ENCODE measurements at regions not wholly inside any gene's neighbourhood (a gene's known extent, or its start where the extent isn't known, plus 50 kb on each side); places are given as distances from the start of the nearest gene placed in this dataset.
"Not testable (repeated sequence)": the region's sequence is repeated elsewhere in the genome, so short reads cannot be mapped to it uniquely, and the experiment has no call there.

- DNase-seq (ENCODE audit: low spot score): no peak
Observed at GRCh38 chr11:101292661-101293240, 163.1 kb upstream of the PGR start.

DNA sequence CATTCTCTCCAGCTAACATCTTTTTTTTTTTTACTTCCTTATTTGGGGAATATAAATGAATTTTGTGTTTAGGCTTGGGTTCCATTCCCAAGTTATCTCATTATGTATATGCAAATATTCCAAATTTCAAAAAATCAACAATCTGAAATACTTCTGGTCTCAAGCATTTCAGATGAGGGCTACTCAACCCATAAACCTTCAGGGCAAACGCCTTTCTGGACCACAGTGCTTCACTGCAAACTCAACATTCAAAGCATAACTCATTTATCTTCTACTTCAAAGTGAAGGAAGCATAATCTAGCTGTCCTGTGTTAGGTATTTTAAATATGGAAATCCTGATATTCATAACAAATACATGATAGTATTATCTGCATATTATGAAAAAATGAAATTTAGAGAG, 161.7 kb upstream of the PGR start:
- no peak for DNase-seq (ENCODE audit: low spot score)

DNA sequence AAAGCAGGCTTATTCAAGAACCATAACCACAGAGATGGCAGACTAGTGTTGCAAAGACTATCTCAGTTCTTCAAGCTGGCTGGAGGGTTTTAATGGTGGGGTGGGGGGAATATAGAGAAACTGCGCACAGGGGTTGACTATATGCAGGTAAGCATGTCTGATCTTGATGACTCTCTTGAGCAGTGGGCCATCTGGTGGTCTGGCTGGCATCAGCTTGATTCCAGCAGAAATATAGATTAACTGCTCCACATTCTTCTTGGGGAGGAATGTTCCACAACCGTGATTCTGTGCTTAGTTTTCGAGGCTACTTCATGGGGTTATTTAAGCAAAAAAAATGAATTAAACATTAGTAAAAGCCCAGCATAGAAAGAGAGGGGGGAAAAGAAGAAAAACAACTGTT, 158.8 kb upstream of the PGR start:
- DNase-seq (ENCODE audit: low spot score): no peak

DNA sequence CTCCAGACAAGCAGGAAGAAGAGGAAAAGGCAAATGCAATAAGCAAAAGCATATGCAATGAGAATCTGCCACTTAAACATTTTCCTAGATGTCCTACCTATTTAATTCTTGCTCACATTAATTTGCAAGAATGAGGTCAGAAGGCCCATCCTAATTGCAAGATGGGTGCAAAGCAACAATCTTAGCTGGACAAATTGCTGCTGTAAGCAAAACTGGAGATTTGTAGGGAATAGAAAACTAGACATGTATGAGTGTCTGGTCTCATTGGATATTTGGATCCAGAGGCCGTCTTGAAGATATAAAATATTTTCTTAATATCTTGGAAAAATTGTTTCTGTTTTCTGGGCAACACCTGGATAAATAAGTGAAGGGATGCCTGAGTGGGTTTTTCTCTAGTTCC, 150.1 kb upstream of the PGR start:
- no peak for DNase-seq (ENCODE audit: low spot score)

DNA sequence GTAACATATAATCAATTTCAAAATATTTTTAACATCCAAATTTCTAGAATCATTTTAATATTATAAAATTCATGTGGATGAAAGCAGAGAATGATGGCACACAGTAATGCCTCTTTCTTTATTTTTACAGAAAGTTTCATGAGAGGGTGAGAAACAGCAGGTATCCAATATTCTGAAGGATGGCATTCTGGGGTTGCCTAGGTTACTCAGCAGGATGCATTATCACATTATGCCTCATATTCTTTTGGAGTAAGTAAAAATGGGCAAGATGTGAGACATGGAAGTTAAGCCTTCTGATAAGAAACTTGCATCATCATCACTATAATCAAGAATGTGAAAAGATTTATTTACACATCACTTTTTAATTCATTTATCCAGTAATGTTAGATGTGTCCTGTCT, 148.7 kb upstream of the PGR start:
- no peak for DNase-seq (ENCODE audit: low spot score)

- DNase-seq (ENCODE audit: low spot score): no peak
Observed at GRCh38 chr11:101277036-101277435, 147.4 kb upstream of the PGR start.

DNA sequence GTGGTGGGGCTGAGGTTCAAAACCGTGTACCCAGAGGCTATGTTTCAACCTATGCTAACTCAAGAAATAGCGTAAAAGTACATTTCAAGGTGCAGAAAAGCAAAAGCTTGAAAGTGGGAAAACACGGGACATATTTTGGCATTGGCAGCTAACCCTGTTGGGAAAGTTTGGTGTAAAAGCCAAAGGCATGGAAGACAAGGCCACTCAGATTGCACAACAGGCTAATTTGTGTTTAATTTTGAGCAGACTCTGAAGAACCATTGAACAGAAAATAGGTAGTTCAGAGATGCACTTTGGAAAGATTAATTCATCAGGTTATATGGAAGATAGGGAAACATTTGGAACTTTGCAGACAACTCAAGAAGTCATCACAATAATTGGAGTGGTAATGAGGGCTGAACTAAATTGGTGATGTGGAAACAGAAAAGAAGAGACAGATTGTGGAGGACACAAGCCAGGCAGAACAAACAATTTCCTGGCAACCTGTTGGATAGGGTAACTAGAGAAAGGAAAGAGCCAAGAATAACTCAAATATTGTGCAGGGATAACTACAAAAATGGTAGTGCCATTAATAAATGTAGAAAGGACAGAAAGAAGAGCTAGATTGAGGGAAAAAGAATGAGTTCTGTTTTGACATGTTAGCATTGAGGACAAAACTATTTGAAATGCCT, 140.5 kb upstream of the PGR start:
- no peak for DNase-seq (ENCODE audit: low spot score)

GRCh38 chr11:101269390-101269789, 139.8 kb upstream of the PGR start:
- DNase-seq (ENCODE audit: low spot score): no peak

GRCh38 chr11:101267654-101268053, 138.0 kb upstream of the PGR start:
- no peak for DNase-seq (ENCODE audit: low spot score)

DNA sequence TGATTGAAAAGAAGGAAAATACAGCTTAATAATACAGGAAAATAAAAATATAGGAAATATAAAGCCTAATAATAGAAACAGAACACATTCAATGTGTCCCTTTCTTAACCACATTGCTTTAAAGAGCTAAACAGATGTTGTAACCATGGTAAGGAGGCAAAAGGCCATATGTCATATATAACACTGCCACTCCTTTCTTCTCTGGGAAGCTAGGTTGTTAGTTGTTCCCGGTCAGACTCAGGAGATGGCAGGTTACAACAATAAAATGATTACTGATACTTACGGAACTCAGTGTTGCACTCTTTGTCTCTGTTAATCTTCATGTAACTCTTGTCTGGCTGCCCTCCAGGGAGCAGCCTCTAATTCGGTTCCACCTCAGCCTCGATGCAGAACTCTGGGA, 134.7 kb upstream of the PGR start:
- DNase-seq (ENCODE audit: low spot score): no peak

DNA sequence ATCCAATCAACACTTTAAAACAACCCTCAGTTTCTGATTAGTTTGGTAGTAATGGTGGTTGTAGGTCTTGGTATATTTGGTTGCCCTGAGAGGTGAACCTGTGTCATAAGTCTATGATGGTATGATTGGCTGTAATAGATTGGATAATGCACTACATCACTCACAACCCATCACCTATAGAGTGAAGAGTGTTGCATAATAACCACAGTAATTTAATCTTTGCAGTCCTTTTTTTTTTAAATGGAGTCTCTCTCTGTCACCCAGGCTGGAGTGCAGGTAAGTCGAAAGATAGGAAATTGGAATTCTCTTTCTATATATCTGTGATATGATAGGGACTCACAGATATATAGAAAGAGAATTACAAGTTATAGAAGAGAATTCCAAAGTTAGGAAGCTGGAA, 133.4 kb upstream of the PGR start:
- DNase-seq (ENCODE audit: low spot score): no peak

DNA sequence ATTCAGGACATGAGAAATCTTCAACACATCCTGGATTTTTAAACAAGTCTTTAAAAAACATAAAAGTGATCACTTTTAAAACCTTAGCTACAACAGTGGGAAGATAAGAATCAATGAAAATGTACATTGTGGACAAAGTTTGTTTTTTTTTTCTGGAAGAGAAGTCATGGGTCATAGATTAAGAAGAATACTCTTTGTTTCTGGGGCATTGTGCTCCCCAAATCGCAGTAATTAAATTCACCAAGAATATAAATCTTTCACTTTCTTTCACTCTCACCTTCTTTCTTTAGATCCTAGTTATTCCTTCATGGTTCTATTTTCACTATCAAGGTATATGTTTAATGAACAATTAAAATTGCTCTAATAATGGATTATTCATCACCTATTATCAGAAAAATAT, 132.6 kb upstream of the PGR start:
- DNase-seq (ENCODE audit: low spot score): no peak

- DNase-seq (ENCODE audit: low spot score): no peak
Observed at GRCh38 chr11:101255036-101255435, 125.4 kb upstream of the PGR start.

GRCh38 chr11:101254037-101254436, 124.4 kb upstream of the PGR start:
- peak; percentile 18 for DNase-seq (ENCODE audit: low spot score)

- not testable (repeated sequence) for DNase-seq (ENCODE audit: low spot score)
Observed at GRCh38 chr11:101245635-101246034, 116.0 kb upstream of the PGR start.

- DNase-seq (ENCODE audit: low spot score): not testable (repeated sequence)
Observed at GRCh38 chr11:101245081-101245480, 115.5 kb upstream of the PGR start.

DNA sequence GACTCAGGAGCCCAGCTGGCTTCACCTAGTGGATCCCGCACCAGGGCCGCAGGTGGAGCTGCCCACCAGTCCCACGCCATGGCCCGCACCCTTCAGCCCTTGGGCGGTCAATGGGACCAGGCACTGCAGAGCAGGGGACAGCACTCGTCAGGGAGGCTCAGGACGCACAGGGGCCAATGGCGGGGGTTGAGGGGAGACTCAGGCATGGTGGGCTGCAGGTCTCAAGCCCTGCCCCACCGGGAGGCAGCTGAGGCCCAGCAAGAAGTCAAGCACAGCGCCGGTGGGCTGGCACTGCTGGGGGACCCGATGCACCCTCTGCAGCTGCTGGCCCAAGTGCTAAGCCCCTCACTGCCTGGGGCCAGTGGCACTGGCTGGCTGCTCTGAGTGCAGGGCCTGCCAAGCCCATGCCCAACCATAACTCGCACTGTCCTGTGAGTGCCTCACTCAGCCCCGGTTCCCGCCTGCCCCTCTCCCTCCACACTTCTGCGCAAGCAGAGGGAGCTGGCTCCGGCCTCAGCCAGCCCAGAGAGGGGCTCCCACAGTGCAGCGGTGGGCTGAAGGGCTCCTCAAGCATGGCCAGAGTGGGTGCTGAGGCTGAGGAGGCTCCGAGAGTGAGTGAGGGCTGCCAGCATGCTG, 111.7 kb upstream of the PGR start:
- DNase-seq (ENCODE audit: low spot score): no peak

DNA sequence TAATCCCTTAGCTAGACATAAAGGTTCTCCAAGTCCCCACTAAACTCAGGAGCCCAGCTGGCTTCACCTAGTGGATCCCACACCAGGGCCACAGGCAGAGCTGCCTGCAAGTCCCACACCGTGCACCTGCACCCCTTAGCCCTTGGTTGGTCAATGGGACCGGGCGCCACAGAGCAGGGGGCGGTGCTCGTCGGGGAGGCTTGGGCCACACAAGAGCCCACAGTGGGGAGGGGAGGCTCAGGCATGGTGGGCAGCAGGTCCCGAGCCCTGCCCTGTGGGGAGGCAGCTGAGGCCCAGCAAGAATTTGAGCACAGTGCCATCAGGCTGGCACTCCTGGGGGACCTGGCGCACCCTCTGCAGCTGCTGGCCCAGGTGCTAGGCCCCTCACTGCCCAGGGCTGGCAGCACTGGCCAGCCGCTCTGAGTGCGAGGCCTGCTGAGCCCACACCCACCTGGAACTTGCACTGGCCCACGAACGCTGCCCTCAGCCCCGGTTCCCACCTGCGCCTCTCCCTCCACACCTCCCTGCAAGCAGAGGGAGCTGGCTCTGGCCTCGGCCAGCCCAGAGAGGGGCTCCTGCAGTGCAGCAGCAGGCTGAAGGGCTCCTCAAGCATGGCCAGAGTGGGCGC, 101.7 kb upstream of the PGR start:
- DNase-seq (ENCODE audit: low spot score): not testable (repeated sequence)

GRCh38 chr11:101226617-101227016, 97.0 kb upstream of the PGR start:
- DNase-seq (ENCODE audit: low spot score): no peak

DNA sequence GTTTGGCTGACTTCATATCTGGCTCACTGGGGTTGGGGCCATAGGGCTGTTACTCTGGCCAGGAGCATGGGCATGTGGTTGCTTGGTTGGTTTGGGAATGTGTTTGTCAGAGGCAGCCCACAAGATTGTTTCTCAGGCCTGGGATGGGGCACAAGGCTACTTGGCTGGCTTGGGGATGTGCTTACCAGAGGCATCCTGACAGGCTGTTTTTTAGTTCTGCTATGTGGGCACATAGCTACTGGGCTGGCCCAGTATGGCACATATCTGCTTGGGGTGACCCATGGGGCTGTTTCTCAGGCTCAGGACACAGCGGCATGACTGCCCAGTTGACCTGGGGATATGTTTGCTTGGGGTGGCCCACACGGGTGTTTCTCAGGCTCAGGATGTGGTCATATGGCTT, 94.6 kb upstream of the PGR start:
- no peak for DNase-seq (ENCODE audit: low spot score)

- DNase-seq (ENCODE audit: low spot score): not testable (repeated sequence)
Observed at GRCh38 chr11:101218091-101218490, 88.5 kb upstream of the PGR start.

DNA sequence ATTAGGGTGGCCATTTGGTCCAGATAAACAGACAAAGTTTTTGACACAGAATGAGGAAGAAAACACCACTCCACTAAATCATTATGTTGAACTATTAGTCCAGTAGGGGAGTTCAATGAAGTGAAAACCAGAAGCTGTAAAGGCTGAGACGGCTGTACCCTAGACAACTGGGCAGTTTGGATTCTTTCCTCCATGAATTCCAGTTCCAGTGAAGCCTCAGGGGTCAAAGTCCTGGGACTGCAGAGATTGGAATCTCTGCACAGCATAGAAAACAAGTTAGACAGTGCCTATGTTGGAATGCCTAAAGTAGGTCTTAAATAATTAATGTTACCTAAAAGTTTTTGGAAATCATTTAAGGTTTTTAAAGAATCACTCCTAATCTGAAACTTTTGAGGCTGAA, 86.5 kb upstream of the PGR start:
- not testable (repeated sequence) for DNase-seq (ENCODE audit: low spot score)

GRCh38 chr11:101215069-101215468, 85.5 kb upstream of the PGR start:
- no peak for DNase-seq (ENCODE audit: low spot score)
